DOHH2 (cell line): ENCODE measurements at regions not wholly inside any gene's neighbourhood (a gene's known extent, or its start where the extent isn't known, plus 50 kb on each side); places are given as distances from the start of the nearest gene placed in this dataset.

Experiments used
- CTCF ChIP-seq: fragments of 200-600 bp; sonication (generic); IDR thresholded peaks from one replicate; pipeline ENCODE4 v1.5.1; 2014; ENCODE audit warnings: antibody characterized with exemption, mild to moderate bottlenecking, low read depth, low read length; ENCODE audit not compliant: poor library complexity, severe bottlenecking
- EZH2phosphoT487 ChIP-seq: fragments of 200-600 bp; sonication (generic); IDR thresholded peaks from 2 replicates; pipeline ENCODE4 v1.6.1; 2017; ENCODE audit warnings: borderline replicate concordance, mild to moderate bottlenecking, antibody characterized with exemption, low read length, moderate library complexity, mixed read lengths

- TF ChIP-seq CTCF, result no peak
- no peak for TF ChIP-seq EZH2phosphoT487
Measured at GRCh38 chr10:44105696-44106095, 279.2 kb downstream of the CXCL12 start.
